Inflammatory macrophage treated with lipopolysaccharide for 4 hours (primary cell): ENCODE measurements at regions not wholly inside any gene's neighbourhood (a gene's known extent, or its start where the extent isn't known, plus 50 kb on each side); places are given as distances from the start of the nearest gene placed in this dataset.

Experiments used
- DNase-seq: peaks from one replicate; pipeline ENCODE4 v3.0.0-alpha.2; 2020

GRCh38 chrX:36436361-36436760, 516.8 kb downstream of the CFAP47 start:
- DNase-seq = no peak

- no peak for DNase-seq
These were observed 523.5 kb downstream of the CFAP47 start for GRCh38 chrX:36443007-36443406.

GRCh38 chrX:36445566-36445965, 526.0 kb downstream of the CFAP47 start:
- no peak for DNase-seq

GRCh38 chrX:36462142-36462541, 542.6 kb downstream of the CFAP47 start:
- DNase-seq = no peak

- DNase-seq = no peak
These were observed 527.6 kb upstream of the FAM47C start for GRCh38 chrX:36480441-36480990.

GRCh38 chrX:36501169-36501702, 506.9 kb upstream of the FAM47C start:
- DNase-seq = no peak

GRCh38 chrX:36504625-36505024, 503.5 kb upstream of the FAM47C start:
- no peak for DNase-seq

- no peak for DNase-seq
These were observed 500.1 kb upstream of the FAM47C start for GRCh38 chrX:36508042-36508441.

GRCh38 chrX:36510736-36511135, 497.4 kb upstream of the FAM47C start:
- no peak for DNase-seq

- DNase-seq = no peak
These were observed 479.5 kb upstream of the FAM47C start for GRCh38 chrX:36528661-36529060.

- DNase-seq = no peak
These were observed 473.3 kb upstream of the FAM47C start for GRCh38 chrX:36534900-36535299.

GRCh38 chrX:36543499-36543898, 464.7 kb upstream of the FAM47C start:
- DNase-seq = no peak

GRCh38 chrX:36562986-36563385, 445.2 kb upstream of the FAM47C start:
- DNase-seq = no peak

GRCh38 chrX:36568946-36569345, 439.2 kb upstream of the FAM47C start:
- DNase-seq = no peak

- DNase-seq = no peak
These were observed 434.4 kb upstream of the FAM47C start for GRCh38 chrX:36573720-36574119.

GRCh38 chrX:36575670-36576069, 432.5 kb upstream of the FAM47C start:
- DNase-seq = no peak

GRCh38 chrX:36577006-36577405, 431.2 kb upstream of the FAM47C start:
- no peak for DNase-seq

- DNase-seq = no peak
These were observed 427.1 kb upstream of the FAM47C start for GRCh38 chrX:36581030-36581429.

GRCh38 chrX:36583674-36584073, 424.5 kb upstream of the FAM47C start:
- DNase-seq = no peak

GRCh38 chrX:36609616-36610585, 398.3 kb upstream of the FAM47C start:
- DNase-seq = peak; percentile 0

- DNase-seq = no peak
These were observed 381.3 kb upstream of the FAM47C start for GRCh38 chrX:36626898-36627297.

- no peak for DNase-seq
These were observed 367.9 kb upstream of the FAM47C start for GRCh38 chrX:36640232-36640631.

- no peak for DNase-seq
These were observed 366.1 kb upstream of the FAM47C start for GRCh38 chrX:36642052-36642451.

- no peak for DNase-seq
These were observed 357.5 kb upstream of the FAM47C start for GRCh38 chrX:36650622-36651021.
